Cortex of kidney (tissue), 1 donor: ENCODE measurements at regions not wholly inside any gene's neighbourhood (a gene's known extent, or its start where the extent isn't known, plus 50 kb on each side); places are given as distances from the start of the nearest gene placed in this dataset.

ENCODE experiments used
- DNase-seq: peaks from one replicate; lab custom pipeline; 2025; lab: John Stamatoyannopoulos, UW

DNA sequence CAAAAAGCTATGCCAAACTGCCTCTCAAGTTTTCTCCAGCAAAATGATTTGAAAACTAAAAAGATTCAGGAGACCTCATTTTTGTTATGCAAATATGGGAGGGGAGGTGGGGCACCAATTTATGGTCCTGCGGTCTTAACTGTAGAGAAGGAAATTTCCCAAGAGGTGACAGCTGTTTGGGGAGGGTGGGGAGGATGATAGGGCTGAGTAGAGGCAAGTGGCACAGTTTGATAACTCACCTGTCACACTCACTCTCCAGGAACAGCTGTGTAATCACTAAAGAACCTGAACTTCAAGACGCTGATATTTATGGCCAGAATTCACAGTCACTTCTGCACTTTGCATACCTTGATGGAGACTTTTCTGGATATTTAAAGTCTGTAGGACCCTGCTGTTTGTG, 232.9 kb upstream of the STARD13 start:
- no peak for DNase-seq

DNA sequence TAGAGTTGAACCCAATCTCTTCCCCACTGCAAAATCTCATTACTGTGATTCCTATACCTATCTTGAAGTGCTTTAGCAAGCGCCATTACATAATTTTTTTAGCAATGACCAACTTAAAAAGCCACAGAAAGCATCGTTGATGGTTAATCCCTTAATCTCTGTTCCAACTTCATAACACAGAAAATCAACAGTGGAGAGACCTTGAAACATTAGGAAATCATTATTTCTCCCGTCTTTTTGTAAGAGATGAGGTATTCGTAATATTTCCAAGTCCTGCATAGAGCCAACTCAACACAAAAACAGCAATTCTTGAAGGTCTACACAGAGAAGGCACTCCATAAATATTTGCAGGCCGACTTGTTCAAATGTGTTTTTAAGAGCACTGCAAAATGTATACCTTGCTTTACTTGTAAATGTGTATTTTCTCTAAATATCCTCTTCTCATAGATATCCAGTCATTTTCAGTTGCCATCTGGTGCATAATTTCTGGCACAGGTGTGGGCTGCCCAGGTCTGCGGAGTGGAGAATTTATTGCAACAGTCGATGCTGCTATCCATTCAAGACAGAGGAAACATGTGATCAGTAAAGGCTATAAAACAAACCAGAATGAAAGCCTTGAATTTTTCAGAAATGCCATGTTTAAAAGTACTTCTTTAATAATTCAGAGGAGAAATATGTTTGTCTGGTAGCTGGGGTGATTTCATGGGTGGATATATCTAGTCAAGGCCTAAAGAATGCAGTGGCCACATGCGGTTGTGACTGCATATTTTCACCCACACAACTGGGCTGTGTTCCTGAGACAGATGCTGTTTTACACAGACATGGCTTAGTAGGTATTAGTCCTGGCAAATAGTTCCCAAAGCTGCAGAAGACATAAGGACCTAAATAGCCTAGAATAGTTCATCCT, 234.3 kb upstream of the STARD13 start:
- DNase-seq, result no peak

DNA sequence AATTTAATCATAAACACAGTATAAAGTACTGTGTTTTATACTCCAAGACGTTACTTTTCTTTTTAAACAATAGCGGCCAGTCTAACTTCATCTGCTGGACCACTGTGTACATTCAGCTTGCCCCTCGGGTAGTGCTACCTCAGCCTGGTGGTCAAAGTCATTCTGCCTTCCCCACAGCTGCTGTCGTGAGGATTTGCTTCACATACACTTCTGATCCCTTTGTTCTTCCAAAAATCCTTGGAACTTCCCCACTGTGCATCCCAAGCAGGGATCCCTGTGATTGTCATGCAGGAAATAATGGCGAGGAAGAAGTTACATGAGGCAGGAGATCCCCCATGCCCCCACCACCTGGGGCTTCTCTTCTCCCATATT, 234.9 kb upstream of the STARD13 start:
- DNase-seq, result no peak

DNA sequence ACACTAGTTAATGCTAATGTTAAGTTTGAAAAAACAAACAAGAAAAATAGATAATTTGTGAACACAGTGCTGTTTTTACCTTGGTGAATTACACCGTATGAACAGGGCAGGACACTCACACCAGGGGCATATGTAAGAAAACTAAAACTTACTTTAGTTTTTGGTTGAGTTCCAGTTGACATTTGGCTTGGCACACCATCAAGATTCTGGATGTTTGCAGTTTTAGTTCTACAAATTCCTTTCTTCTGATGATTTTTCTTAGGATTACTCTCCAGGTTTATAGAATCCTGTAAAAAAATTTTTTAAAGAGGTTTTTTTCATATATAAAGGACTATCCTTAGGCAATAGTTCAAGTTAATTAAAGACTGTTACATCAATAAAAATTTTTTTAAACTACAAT, 238.5 kb upstream of the STARD13 start:
- DNase-seq, result no peak

DNA sequence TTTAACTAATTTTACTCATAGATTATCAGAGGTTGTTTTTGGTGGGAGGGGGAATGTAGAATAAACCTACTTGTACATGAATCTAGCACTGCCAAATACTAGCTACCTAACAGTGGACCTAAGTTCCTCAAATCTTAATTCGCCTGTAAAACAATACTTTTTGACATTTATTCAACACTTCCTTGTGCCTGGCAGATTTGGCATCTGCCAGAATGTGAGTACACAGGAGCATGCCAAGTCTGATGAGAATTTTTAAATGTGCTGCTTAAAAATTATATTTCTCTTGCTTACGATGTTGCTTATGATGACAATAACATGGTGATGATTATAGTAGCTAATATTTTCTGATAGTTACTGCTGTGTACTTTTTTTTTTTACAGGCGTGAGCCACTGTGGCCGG, 240.2 kb upstream of the STARD13 start:
- DNase-seq, result no peak

DNA sequence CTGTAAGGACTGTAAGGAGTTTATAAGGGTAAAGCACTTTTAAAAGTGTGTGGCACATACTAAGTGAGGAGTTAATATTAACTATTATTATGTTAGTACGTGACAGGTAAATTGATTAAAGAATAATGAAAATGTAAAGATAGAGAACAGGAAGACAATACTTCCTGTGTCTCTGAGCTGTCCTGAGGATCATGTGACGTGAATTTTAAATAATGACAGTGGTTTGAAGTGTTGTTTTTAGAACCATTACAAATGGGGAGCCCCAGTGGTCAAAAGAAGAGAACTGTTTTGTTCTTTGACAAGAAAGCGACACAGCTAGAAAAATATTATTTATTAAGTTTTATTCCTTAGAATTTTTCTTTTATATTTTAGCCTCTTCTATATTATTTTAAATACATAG, 241.2 kb upstream of the STARD13 start:
- no peak for DNase-seq

DNA sequence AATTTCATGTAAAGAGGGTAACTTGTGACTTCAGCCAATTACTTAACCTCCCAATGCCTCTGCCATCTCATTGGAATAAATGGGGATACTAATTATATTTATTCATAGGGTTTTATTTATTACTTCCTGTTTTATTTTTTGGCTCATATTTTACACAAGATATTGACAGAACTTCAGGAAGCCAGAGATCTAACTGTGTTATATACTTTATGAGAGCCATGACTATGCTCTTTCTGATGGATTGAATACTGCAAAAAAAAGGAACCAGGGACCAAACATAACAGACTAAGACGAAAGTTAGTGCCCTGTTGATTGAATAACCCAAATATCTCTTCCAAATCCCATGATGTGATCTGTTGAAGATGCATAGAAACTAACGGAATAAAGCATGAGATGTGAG, 243.3 kb upstream of the STARD13 start:
- no peak for DNase-seq

DNA sequence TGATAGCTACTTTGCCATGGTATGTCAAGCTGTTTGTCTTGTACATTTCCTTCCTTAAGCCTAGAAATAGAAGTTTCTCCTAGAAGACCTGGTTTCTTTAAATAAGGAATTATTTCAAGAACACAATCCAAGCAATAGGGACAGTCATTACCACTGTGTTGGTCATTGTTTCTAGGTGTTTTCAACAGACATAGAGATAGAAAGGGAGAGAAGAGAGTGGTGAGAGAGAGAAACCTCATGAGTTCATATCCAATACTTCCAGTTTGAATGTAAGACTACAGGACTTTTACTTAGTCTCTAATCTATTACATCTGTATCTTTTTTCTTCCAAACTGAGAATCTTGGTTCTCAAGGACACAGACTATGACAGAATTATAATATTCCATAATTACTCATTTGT, 245.9 kb upstream of the STARD13 start:
- DNase-seq, result no peak

DNA sequence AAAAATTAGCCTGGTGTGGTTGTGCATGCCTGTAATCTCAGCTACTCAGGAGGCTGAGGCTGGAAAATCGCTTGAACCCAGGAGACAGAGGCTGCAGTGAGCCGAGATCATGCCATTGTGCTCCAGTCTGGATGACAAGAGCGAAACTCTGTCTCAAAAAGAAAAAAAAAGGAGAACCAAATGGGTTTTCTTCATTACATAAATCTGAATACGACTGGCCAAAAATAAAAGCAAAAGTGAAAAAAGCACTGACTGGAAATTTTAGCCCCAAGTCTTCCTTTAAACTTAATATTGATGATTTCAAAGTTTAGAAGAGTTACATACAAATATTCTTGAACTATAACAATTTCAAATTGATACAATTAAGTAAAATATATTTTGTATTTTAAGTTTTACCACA, 249.5 kb upstream of the STARD13 start:
- DNase-seq, result no peak

DNA sequence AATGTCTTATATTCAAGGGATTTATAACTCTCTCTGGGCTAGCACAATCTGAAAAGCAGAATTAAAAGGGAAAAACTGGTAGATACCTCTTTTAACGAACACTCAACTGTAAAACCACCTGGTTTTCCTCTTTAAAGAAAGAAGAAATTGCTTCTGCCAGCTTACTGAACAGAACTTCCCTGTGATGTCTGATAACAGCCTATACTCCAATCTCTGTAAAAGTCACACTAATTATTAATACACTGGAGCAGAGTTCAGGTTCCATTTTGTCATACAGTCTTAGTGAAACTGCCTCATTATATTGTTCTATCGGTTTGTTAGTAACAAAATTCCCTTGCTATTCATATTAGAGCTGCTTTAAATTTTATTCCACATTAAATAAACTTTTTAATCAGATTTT, 251.0 kb upstream of the STARD13 start:
- no peak for DNase-seq

DNA sequence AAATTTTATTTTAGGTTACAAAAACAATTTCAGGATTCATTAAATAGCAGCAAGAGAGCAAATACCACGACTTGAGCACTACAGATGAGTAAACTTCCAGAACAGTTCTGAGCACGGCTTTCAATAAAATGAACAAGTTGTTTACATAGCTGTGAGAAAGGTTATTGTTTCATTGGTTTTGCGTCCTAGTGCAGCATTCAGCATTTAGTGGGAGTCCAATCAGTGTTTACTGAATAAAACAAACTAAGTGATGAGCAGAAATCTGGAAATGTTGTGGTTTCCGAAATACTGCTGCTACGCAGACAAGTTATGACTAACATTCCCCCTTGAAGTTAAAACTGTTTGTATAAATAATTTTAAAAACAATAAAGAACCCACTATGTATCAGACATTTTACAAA, 251.5 kb upstream of the STARD13 start:
- no peak for DNase-seq

DNA sequence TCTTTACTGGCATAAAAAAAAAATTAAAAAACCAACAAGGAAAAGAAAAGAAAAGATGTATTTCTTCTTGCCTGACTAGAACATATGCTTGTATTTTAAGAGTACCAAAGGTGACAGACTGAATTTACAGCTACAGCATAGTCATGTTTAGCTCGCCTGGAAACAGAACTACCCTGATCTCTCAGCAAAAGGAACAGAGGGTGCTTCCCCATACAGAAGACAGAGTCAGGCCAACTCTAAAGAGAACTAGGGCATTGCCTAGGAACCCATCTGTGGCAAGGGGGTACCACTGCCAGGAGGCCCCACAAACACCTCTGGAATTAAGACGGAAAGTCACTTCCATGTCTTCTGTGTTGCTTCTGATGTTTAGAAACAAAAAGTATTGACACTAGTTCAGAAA, 252.1 kb upstream of the STARD13 start:
- DNase-seq, result no peak

DNA sequence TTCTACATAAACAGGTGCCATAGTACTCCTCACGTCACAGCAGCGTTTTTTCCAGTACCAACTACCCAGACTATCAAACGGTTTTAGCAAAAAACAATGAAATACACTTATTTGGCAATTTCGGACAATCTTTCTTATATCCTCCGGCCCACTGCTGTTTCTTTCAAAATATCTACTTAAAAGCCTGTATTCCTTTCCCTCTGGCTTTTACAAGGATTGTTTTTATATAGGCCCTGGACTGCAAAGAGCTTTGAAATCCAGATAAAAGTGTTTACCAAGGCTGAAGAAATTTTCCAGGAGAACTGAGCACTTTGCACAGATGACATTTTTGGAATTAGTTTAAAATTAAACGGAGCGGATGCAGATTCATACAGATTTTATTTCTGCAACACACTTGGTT, 255.9 kb upstream of the STARD13 start:
- DNase-seq, result no peak

DNA sequence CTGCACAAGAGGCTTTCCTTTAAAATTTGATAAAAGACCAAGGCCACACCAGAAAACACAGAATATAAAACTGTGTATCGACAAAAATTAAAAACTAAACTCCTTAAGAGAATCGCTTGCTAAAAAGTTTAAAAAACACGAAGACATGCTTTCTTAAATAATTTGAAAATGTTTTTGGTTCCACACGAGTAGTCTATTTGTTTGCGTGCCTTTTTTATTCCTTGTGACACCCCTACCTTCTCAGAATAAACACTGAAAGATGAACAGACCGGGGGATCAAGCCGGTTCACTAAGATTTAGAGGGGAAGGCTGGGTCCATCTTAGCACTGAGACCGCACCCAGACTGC, 256.4 kb upstream of the STARD13 start:
- DNase-seq, result no peak

DNA sequence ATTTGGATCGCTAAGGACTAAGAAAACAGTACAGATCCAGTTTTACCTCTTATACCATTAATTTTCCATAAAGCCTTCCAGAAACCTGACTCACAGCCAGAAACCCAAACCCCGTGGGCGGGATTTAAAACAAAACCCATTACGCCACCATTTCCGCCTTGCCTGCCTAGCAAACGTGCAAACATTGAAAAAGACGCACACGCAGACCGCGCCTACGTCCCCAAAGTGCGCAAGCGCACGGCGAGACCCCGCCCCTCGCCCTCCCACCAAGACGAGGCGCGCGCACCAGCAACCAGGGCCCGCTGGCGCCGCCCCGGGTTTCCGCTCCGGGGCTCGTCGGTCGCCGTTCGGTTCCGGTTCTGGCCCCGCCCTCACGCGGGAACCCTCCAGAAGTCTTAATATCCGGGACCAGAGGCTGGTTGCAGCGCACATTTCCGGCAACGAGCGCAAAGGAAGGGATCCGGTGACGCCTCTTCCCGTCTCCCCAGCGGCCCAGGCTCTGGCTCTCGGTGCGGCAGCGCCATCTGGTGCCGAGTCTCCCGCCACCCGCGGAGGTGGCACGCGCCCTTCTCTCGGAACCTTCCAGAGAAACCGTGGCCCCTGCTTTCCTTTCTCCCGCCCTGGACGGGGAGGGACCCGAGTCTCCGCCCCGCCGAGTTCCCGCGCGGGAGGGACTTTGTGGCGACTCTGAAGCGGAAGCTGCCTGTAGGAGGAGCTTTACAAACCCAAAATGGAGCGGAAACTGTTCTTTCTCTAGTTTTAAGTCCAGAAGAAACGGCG, 256.9 kb upstream of the STARD13 start:
- peak; percentile 100 for DNase-seq

DNA sequence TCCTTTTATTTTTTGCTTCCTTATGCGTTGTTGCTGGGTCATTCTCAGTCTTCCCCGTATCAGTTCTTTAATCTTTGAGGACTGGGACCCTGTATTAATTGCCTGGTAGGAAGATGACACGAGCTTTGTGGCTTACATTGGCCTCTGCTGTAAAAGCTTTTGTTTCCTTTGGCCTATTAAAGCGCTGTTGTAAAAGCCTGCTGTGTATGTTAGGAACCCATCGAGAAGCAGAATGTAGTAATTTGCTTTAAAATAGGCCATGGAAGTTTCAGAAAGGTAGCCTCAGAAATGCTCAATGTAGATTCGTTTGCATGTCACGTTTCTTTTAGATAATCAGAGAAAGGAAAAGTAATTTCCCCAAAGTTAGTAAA, 257.5 kb upstream of the STARD13 start:
- no peak for DNase-seq

DNA sequence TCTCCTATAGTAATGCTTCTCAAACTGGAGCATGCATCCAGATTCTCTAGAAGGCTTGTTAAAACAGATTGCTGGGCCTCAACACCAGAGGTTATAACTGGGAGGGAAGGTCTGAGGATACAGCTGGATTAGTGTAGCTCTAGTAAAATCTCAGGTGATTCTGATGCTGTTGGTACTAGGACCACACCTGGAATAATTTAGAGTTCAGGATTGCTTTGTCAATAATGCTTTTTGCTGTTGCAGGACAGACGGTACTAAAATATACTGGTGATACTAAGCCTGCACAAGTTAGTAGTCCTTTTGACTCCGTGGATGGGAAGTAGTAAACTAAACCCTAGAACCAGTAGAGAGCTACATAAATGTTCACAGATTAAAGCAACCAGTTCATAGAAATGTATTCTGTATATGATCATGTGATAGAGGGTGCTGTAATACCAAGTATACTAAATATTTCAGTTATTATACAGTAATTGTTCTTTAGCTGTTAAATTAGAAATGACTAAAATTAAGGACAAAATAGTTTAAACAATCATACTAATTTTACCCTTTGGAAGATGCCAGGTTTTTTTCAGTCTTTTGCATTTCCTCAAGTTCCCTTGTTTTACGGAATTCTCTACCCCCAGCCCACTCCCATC, 258.2 kb upstream of the STARD13 start:
- DNase-seq, result no peak

DNA sequence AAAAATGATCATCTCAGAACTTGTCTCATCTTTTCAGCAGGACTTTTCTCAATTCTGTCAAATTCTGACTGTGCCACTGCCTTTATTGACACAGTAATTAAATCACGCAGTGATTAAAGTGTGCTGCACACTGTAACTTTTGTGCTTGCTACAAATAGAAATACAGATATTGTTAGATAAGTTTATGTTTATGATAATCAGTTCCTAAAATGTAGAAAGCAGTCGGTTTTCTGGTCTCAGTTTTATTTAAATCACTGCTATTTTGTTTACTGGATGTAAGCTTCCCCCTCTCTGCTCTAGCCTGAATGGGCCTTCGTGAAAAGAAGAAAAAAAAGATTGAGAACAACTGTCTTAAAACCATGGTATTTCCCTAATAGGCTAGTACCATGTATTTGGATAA, 258.8 kb upstream of the STARD13 start:
- no peak for DNase-seq

DNA sequence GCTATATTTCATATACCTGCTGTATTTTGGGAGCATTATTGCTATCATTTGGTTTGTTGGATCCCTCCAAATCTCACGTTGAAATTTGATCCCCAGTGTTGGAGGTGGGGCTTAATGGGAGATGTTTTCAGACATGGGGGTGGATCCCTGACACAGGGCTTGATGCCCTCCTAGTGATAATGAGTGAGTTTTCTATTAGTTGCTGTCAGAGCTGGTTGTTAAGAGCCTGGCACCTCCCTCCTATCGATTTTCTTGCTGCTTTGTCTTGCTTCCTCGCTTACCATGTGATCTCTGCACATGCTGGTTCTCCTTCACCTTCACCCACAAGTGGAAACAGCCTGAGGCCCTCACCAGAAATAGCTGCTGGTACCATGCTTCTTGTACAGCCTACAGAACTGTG, 259.9 kb upstream of the STARD13 start:
- DNase-seq, result no peak

DNA sequence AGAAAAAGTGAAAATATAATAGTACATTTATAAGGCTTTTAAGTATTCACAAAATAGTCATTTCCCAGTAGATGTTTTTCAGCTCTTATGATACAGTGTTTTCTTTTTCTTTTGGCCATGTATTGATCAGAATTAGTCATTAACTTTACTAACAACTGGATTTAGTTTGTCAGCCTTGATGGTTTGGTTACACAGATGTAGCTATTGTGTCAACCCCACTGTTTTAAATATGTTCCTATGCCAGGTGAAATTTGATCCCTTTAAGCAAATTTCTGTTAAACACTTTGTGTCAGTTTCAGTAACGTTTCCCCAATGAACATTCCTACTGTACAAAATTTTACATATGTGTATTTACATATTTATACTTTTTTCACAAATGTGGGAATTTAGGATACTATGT, 261.5 kb upstream of the STARD13 start:
- no peak for DNase-seq

DNA sequence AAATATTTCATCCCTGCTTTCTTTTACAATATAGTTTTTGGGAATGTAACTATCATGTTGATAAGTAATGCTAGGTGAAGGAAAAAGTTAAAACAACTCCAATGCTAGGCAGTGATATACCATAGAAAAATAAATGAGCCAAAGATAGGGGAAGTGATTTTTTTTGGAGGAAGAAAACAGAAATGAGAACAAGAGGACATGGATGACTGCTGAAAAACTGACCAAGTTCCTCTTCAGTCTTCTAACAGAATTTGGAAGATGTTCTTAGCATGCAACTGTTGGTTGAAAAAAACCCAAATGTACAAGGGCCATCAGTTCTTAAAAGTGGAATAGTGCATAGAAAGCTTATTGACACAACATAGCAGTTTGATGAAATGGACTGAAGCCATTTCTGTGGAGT, 262.5 kb upstream of the STARD13 start:
- DNase-seq, result no peak

DNA sequence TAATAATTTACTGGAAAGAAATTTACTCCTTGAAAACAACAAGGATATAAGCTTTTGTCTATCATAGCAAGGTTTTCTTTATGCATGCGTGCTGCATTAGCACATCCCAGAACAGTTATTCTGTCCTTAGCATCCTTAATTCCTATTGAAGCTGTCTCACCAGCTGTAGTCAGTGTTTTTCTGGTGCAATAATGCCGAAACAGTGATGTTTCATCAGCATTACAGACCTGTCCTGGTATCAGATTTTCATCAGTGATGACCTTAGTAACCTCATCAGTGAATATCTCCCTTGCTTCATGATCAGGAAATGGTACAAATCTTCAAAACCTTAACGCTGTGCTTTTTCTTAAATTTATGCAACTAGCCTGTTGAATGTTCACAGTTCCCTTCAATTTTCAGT, 264.7 kb upstream of the STARD13 start:
- DNase-seq, result no peak

DNA sequence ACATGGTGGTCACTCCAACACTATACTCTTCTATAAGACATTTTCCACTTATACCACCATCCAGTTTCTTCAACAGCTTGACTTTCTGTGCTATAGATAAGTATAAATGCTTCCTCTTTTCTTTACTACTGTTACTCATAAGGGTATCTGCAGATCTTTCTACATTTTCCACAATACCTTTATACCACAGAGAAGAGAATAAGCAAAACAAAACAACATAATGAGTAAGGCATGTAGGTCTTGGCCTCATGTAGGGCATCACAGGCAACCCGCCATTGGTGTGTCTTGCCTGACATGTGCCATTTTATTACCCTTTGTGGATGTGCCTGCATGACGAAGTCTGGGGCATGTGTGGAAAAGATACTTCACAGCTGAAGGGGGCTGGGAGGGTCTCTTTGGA, 265.3 kb upstream of the STARD13 start:
- no peak for DNase-seq
